Upper lobe of left lung (tissue), 6 donors: ENCODE measurements at regions not wholly inside any gene's neighbourhood (a gene's known extent, or its start where the extent isn't known, plus 50 kb on each side); places are given as distances from the start of the nearest gene placed in this dataset.

ENCODE experiments used
- ATAC-seq, 2 donors: fragments of 200-7000 bp; cut with Tn5 transposase; one replicate each; pipeline ENCODE4 v1.9.1; 2022; ENCODE audit warnings: mild to moderate bottlenecking in 2 of 2, moderate library complexity in 2 of 2; ENCODE audit not compliant: low FRiP score in 2 of 2
- DNase-seq, 2 donors: peaks; one replicate each; pipeline ENCODE4 v3.0.0-alpha.2; 2019 to 2020
- H3K27ac ChIP-seq, 4 donors: fragments of 200-600 bp; sonication (generic); one replicate each; pipeline ENCODE4 v1.5.1; 2016 to 2019
- H3K27me3 ChIP-seq, 4 donors: fragments of 200-600 bp; sonication (generic); one replicate each; pipeline ENCODE4 v1.5.1; 2017 to 2019
- H3K36me3 ChIP-seq, 4 donors: fragments of 200-600 bp; sonication (generic); one replicate each; pipeline ENCODE4 v1.5.1; 2016 to 2019
- H3K4me1 ChIP-seq, 4 donors: fragments of 200-600 bp; sonication (generic); one replicate each; pipeline ENCODE4 v1.5.1; 2018 to 2019
- H3K4me3 ChIP-seq, 4 donors: fragments of 200-600 bp; sonication (generic); one replicate each; pipeline ENCODE4 v1.5.1; 2017 to 2019; ENCODE audit warnings: mild to moderate bottlenecking in 2 of 4, moderate library complexity in 1 of 4
- H3K9me3 ChIP-seq, 4 donors: fragments of 200-600 bp; sonication (generic); one replicate each; pipeline ENCODE4 v1.5.1; 2018 to 2019
- EP300 ChIP-seq, 4 donors: sonication (generic); formaldehyde crosslinking; IDR thresholded peaks; one replicate each; pipeline ENCODE4 v1.5.1; 2017; ENCODE audit warnings: antibody characterized with exemption in 4 of 4, control low read depth in 2 of 4
- POLR2A ChIP-seq, 4 donors: fragments of 450-650 bp; IDR thresholded peaks; one replicate each; pipeline ENCODE4 v1.5.1; 2016 to 2017; ENCODE audit warnings: antibody characterized with exemption in 4 of 4, mild to moderate bottlenecking in 2 of 4
- POLR2AphosphoS5 ChIP-seq, 2 donors: sonication (generic); formaldehyde crosslinking; IDR thresholded peaks; one replicate each; pipeline ENCODE4 v1.5.1; 2017; ENCODE audit warnings: antibody characterized with exemption in 2 of 2
- WGBS, 2 donors: methylation state at CpG; one replicate each; pipeline ENCODE4 v1.1.5; 2017 to 2018; 5-methylcytosine and 5-hydroxymethylcytosine counted together
- TF ChIP-seq, protein P1 (sequence below), 6 experiments: fragments of 450-650 bp in 4 of 6; fragments of 200-600 bp in 2 of 6; sonication (generic) in 2 of 6; IDR thresholded peaks; one replicate each; pipeline ENCODE4 v1.5.1; 2016 to 2019; ENCODE audit warnings: antibody characterized with exemption in 6 of 6
- donor health status: DM: no; HTN: no; CAD: no; lungs with moderate emphysema.
- donor health status: DM: no; HTN: yes; CAD: no; lungs with severe emphysema.

DNA sequence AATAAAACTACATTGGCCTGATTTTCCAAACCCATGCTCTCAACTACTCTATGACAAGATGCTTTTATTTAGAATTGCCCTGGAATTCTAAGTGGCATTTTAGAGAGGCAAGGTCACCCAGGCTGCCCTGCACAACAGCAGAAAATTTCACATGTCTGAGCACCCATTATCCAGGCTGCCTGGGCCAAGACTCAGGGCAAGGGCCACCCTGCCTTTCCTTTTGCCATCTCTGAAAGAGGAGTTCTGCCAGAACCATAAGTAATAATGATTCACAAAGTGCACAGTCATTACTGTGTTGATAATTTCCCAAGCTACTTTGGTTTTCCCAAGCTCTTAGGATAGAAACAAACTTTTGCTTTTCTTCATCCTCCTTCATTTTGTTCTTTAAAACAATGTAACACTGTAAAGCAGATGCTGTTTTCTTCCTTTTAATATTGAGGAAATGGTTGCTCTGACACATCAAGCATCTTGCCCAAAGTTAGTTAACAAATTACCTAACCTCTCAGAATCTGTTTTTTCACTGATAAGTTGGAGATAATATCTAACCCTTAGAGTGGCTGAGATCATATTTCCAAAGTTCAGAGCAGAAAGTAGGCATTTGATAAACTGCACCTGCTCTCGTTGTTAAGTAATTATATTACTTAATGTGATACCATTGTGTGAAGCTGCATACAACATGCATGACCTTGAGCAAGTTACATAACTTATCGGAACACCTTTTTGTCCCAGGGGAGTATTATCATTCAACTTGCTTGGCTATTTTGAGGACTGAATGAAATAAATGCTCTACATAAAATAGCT lies 325.6 kb downstream of the PRELID2 start:
- 69 to 76% methylated on average over 2 of the region's 2 CpGs for WGBS, 2 donors
- no peaks in the 10 kb centered on the region for H3K36me3 ChIP-seq
- H3K4me3 ChIP-seq = no peak overlapping the region
- DNase-seq (no peak), ATAC-seq (no peak)
- H3K9me3 ChIP-seq = no peaks in the 10 kb centered on the region
- H3K27me3 ChIP-seq = no peaks in the 10 kb centered on the region
- no peak overlapping the region for H3K27ac ChIP-seq
- TF ChIP-seq, protein P1, sequence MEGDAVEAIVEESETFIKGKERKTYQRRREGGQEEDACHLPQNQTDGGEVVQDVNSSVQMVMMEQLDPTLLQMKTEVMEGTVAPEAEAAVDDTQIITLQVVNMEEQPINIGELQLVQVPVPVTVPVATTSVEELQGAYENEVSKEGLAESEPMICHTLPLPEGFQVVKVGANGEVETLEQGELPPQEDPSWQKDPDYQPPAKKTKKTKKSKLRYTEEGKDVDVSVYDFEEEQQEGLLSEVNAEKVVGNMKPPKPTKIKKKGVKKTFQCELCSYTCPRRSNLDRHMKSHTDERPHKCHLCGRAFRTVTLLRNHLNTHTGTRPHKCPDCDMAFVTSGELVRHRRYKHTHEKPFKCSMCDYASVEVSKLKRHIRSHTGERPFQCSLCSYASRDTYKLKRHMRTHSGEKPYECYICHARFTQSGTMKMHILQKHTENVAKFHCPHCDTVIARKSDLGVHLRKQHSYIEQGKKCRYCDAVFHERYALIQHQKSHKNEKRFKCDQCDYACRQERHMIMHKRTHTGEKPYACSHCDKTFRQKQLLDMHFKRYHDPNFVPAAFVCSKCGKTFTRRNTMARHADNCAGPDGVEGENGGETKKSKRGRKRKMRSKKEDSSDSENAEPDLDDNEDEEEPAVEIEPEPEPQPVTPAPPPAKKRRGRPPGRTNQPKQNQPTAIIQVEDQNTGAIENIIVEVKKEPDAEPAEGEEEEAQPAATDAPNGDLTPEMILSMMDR (IDR thresholded peaks at IDR 0.05) = no peak
- H3K4me1 ChIP-seq = peaks cover 0 to 3% (median 0%) of the 10 kb centered on the region in 4 donors

DNA sequence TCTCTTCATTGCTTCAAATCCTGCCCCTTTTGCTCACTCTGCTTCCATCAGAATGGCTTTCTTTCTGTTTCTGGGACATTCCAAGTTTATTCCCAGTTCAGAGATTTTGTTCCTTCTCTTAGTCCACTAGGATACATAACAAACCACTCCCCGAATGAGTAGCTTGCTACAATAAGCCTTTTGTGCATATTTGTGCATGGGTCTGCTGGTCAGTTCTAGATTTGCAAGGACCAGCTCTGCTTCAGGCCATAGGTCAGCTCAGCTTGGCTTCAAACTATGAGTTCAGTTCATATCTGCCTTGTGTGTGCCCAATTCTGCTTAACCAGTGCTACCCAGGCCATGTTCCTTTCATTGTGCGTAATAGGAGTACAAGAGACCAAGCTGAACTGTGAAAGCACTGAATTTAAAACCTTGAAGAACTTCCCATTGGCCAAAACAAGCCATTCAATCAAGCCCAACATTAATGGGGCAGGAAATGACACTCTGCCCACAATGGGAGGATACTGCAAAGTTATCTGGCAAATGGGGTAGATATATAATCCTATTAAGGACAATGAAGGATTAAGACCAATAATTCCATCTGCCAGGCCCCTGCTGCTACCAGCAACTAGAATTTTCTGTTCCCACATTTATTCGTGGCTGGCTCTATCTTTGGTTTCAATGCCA lies 328.8 kb downstream of the PRELID2 start:
- H3K27ac ChIP-seq = no peak overlapping the region
- H3K27me3 ChIP-seq = no peaks in the 10 kb centered on the region
- no peak for ATAC-seq
- TF ChIP-seq, protein P1 (IDR thresholded peaks at IDR 0.05) = no peak
- TF ChIP-seq EP300 (IDR thresholded peaks at IDR 0.05) (no peak), POLR2AphosphoS5 (IDR thresholded peaks at IDR 0.05) (no peak)
- no peaks in the 10 kb centered on the region for H3K36me3 ChIP-seq
- WGBS, 2 donors = 90% methylated on average over 3 of the region's 3 CpGs
- DNase-seq = no peak
- H3K4me1 ChIP-seq = peaks cover 0 to 3% (median 0%) of the 10 kb centered on the region in 4 donors
- H3K9me3 ChIP-seq = no peaks in the 10 kb centered on the region
- no peak overlapping the region for H3K4me3 ChIP-seq

DNA sequence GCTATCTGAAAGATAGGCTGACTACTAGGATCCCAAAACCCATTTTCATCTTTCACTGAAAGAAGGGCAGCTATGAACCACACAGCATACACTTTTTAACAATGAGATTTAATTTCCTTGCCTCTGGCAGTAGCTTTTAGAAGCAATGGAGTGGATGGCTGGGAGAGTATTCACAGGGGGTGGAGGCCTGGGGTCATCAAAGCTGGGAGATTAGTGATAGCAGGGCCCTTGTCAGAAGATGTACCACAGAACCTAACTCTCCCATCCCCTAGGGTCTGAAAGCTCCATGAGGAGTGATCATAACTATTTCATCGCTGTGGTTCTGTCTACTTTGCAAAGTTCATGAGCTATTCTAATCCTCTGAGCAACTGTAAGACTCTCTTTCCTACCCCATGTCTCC lies 332.2 kb downstream of the PRELID2 start:
- DNase-seq = no peak

DNA sequence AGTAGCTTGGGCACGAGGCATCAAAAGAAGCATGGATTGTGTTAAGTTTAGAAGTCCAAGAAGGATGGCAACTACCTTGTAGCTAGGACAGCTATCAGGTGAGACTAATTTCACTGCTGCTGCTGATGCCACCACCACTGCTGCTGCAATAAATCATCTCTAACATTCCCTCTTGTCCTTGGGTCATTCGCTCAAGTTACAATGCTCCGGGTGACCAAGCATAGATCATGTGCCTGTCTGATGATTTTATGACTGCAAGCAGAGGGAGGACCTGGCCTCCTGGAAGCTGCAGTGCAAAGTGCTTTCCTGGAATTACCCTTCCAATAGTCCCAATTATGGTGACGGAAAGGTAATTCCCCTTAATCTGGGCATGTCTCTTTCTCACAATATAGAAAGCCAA lies 334.4 kb downstream of the PRELID2 start:
- H3K4me3 ChIP-seq = no peak overlapping the region
- H3K9me3 ChIP-seq = no peaks in the 10 kb centered on the region
- no peaks in the 10 kb centered on the region for H3K36me3 ChIP-seq
- DNase-seq = no peak
- no peak overlapping the region for H3K27ac ChIP-seq
- no peak for ATAC-seq
- 87 to 98% methylated on average over 4 of the region's 4 CpGs for WGBS, 2 donors
- H3K27me3 ChIP-seq = no peaks in the 10 kb centered on the region
- no peak for TF ChIP-seq POLR2A (IDR thresholded peaks at IDR 0.05)
- TF ChIP-seq, protein P1 (IDR thresholded peaks at IDR 0.05) = no peak
- TF ChIP-seq POLR2AphosphoS5 (IDR thresholded peaks at IDR 0.05) = no peak
- no peaks in the 10 kb centered on the region for H3K4me1 ChIP-seq

More for the DNA sequence above, 332.2 kb downstream of the PRELID2 start:
- no peaks in the 10 kb centered on the region for H3K36me3 ChIP-seq
- WGBS, 2 donors = 87 to 100% methylated on average over 1 of the region's 1 CpG
- no peak overlapping the region for H3K4me3 ChIP-seq
- H3K4me1 ChIP-seq = no peaks in the 10 kb centered on the region
- no peaks in the 10 kb centered on the region for H3K9me3 ChIP-seq
- TF ChIP-seq POLR2A (IDR thresholded peaks at IDR 0.05) = no peak
- TF ChIP-seq EP300 (IDR thresholded peaks at IDR 0.05) = no peak
- TF ChIP-seq, protein P1 (IDR thresholded peaks at IDR 0.05) = no peak
- no peak for TF ChIP-seq POLR2AphosphoS5 (IDR thresholded peaks at IDR 0.05)
- H3K27ac ChIP-seq = no peak overlapping the region
- ATAC-seq = no peak
- no peaks in the 10 kb centered on the region for H3K27me3 ChIP-seq

- 38 to 40% methylated on average over 4 of the region's 4 CpGs for WGBS, 2 donors
- no peaks in the 10 kb centered on the region for H3K4me1 ChIP-seq
- no peak overlapping the region for H3K27ac ChIP-seq
- H3K4me3 ChIP-seq = no peak overlapping the region
- H3K9me3 ChIP-seq = no peaks in the 10 kb centered on the region
- no peaks in the 10 kb centered on the region for H3K36me3 ChIP-seq
- DNase-seq (no peak), ATAC-seq (no peak)
- H3K27me3 ChIP-seq = no peaks in the 10 kb centered on the region
- TF ChIP-seq, protein P1 (IDR thresholded peaks at IDR 0.05) = no peak
These were observed 335.7 kb downstream of the PRELID2 start for GRCh38 chr5:145499483-145499882.
